ENCODE measurements at regions not wholly inside any gene's neighbourhood (a gene's known extent, or its start where the extent isn't known, plus 50 kb on each side); places are given as distances from the start of the nearest gene placed in this dataset.
"Not testable (repeated sequence)": the region's sequence is repeated elsewhere in the genome, so short reads cannot be mapped to it uniquely, and the experiment has no call there.

- DNase-seq, result no peak
These were observed 64.0 kb downstream of the GPRASP3 start for GRCh38 chrX:102784550-102784949.

GRCh38 chrX:102787283-102787682, 66.7 kb downstream of the GPRASP3 start:
- DNase-seq, result no peak

- DNase-seq, result peak; percentile 49
These were observed 87.8 kb downstream of the GPRASP3 start for GRCh38 chrX:102808336-102808735.

- DNase-seq, result not testable (repeated sequence)
These were observed 97.7 kb downstream of the GPRASP3 start for GRCh38 chrX:102818269-102818668.

DNA sequence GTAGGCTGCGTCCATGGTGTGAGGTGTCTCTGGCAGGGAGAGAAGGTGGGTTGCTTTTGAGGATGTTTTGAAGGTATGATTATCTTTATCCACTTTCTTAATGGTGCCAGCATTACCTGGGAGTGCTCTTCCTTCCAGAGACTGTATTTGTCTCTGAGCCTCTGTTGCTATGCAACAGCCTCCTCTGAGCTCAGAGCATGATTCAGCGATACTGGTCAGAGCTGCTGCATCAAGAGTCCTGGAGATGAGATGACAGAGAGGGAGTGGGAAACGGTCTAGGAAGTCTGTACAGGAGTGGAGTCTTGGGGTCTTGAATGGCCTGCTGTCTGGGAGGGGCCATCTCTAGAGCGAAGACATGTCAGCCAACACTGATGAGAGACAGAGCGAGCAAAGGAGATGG, 104.4 kb upstream of the RAB40AL start:
- peak; percentile 60 for DNase-seq

DNA sequence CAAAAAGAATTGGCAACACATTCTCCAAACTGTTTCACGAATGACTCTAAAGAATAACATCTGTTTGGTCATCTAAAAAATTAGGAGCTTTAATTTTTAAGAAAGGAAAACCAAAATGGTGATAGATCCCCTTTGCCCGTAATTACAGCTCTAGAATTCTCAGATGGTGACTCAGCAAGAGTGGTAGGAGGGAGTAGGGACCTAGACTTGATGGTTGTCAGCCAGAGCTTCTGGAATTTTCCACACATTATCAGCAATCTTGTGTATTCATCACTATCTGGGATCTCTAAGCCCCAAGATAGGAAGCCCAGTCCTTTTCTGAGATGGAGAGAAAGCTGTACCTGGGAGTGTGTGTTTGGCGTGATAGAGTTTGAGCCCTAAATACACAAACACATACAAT, 103.9 kb upstream of the RAB40AL start:
- peak; percentile 44 for DNase-seq

DNA sequence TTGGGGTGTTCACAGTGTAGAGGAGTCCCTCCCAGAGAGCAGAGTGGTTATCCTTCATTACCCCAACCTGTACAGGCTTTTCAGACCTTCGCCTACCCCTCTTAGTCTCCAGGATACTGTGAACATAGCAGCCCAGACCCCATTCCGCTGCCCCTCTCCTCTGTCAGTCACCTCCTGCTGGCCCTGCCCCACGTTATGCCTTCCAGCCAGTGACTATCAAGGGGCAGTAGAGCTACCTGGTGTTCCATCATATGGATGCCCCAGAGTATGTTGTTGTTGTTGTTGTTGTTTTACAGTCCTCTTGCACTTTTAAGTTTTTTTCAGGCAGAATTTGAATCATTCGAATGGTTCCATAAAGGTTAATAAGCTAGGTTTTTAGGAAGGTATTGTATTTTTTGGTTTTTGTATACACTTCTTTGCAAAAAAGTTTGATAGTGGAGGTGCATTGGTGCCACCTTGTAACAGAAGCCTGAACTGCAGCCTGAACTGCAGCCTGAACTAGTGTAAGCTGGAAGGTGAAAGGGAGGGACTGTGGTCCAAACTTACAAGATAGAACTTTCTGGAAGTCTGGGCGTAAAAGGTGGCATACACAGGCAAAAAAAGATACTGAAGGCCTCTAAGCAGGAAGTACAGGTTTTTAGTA, 101.4 kb upstream of the RAB40AL start:
- peak; percentile 17 for DNase-seq

- DNase-seq, result no peak
These were observed 99.2 kb upstream of the RAB40AL start for GRCh38 chrX:102837847-102838246.

- DNase-seq, result no peak
These were observed 96.0 kb upstream of the RAB40AL start for GRCh38 chrX:102840871-102841705.

DNA sequence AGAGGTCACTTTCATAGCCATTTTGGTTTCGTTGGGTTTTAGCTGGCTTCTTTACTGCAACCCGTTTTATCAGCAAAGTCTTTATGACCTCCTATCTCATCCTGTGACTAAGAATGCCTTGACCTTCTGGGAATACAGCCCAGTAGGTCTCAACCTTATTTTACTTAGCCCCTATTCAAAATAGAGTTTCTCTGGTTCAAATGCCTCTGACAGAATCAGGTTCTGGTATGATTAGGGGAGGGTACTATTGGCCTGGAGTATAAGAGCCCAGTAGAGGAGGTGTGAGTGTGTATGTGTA, 95.4 kb upstream of the RAB40AL start:
- DNase-seq, result no peak

DNA sequence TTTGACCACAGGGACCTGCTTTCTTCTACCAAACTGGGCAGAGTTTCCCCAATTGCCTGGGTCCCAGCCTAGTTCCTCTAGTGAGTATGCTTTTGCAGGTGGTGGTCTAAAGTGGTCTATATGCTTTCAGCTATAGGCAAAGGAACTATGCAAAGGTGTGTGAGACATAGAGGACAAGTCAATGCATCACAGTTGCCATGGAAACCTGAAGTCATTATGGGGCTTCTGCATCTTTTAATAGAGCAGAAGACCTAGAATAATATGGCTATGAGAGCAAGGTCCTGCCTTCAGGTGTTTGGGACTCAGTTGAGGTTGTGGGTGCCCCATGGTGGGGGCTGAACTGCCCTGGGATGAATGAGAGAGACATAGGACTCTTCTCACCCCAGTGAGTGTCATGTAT, 92.1 kb upstream of the RAB40AL start:
- no peak for DNase-seq

DNA sequence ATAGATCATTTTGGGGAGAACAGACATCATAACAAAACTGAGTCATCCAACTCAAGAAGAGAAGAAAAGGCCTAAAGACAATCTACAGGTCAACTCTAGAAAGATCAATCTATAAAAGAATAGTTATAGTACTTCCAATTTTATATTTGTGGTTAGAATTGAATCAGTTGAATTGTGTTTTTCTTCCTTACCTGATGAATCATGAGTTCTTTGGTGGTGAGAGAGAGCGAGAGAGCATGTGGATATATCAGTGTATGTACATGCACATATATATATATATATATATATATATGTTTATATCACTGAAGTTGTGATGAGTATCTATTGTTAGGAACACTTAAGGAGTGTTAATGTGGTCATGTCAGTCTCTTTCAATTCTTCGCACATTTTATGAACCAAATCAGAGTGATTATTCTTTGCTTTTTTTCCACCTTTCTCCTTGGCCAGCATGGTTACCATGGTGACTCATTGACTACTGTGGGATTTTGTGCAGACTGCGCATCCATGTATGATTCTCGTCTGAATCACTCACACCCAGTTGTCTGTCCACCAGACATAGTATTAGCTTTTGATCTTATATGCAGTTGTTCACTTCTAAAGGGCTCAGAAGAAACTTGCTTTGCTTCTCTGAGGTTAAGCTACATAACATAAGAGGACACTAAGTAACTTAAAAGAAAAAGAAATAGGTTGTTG, 90.4 kb upstream of the RAB40AL start:
- peak; percentile 43 for DNase-seq

- DNase-seq, result no peak
These were observed 89.7 kb upstream of the RAB40AL start for GRCh38 chrX:102847362-102847761.

DNA sequence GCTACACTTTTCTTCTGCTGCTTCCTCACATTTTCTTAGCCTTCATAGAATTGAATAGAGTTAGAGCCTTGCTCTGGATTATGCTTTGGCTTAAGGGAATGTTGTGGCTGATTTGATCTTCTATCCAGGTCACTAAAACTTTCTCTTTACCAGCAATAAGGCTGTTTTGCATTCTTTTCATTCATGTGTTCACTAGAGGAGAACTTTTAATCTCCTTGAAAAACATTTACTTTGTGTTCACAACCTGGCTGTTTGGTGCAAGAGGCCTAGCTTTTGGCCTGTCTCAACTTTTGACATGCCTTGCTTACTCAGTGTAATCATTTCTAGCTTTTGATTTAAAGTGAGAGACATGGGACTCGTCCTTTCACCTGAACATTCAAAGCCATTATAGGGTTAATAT, 87.7 kb upstream of the RAB40AL start:
- no peak for DNase-seq

DNA sequence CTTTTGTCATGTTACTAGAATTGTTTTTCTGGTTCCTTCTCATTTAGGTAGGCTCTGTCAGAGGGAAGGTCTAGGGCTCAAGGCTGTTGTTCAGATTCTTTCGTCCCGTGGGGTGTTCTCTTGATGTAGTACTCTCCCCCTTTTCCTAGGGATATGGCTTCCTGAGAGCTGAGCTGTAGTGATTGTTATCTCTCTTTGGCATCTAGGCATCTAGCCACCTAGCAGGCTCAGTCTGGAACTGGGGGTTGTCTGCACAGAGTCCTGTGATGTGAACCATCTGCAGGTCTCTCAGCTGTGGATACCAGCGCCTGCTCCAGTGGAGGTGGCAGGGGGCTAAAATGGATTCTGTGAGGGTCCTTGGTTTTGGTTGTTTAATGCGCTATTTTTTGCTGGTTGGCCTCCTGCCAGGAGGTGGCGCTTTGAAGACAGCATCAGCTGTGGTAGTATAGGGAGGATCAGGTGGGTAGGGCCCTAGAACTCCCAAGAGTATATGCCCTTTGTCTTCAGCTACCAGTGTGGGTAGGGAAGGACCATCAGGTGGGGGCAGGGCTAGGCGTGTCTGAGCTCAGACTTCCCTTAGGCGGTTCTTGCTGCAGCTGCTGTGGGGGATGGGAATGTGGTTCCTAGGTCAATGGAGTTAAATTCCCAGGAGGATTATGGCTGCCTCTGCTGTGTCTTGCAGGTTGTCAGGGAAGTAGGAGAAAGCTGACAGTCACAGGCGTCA, 78.1 kb upstream of the RAB40AL start:
- DNase-seq, result not testable (repeated sequence)

DNA sequence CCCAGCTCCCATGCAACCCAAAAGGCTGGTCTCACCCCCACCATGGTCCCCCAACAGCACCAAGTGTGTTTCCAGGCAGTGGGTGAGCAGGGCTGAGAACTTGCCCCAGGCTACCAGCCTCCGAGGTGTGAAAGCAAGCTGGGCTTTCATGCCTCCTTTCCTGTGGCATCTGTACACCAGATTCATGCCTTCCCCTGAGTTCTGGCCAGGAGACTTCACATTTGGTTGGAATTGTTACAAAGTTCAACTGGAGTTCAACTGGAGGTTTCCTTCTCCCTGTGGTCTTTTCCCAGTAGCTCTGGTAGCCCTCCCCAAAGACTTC, 77.6 kb upstream of the RAB40AL start:
- DNase-seq, result no peak

DNA sequence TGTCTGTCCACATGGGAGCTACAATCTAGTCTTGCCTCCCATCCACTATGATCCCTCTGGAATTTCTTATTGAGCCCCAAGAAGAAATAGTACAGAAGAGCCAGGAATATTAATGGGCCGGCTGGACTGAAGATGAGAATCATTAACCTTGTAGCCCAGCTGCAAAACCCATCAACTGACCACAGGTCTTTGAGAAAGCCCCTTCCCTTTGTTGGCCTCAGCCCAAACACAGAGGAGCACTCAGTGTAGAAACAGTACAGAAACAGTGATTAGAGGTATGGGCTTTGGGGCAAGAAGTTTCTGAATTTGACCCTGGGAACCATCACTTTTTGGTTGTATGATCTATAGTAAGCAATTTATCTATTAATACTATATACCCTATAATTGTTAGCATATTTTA, 76.8 kb upstream of the RAB40AL start:
- DNase-seq, result no peak

- peak; percentile 74 for DNase-seq
These were observed 73.3 kb upstream of the RAB40AL start for GRCh38 chrX:102863735-102864134.

- DNase-seq, result no peak
These were observed 70.0 kb upstream of the RAB40AL start for GRCh38 chrX:102866981-102867656.

- DNase-seq, result no peak
These were observed 53.6 kb upstream of the RAB40AL start for GRCh38 chrX:102883491-102883890.
